ENCODE measurements at regions not wholly inside any gene's neighbourhood (a gene's known extent, or its start where the extent isn't known, plus 50 kb on each side); places are given as distances from the start of the nearest gene placed in this dataset.

DNA sequence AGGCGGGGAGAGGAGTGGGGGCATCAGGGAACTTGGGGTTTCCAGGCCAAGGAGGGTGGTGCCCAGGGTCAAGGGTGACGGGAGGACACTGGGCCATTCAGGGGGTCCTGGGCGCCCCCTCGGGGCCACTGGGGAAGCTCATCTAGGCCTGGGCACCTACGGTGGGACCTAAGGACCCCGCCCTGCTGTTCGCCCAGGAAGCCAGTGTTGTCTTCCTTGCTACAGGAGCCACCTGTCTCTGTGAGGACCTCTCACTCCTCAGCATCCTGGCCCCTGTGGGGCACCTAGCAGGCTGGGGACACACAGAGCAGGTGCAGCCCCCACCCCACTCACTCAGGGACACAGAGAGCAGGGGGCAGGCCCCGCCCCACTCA is 191.6 kb downstream of the IGLL1 start:
- TF ChIP-seq, protein P1, sequence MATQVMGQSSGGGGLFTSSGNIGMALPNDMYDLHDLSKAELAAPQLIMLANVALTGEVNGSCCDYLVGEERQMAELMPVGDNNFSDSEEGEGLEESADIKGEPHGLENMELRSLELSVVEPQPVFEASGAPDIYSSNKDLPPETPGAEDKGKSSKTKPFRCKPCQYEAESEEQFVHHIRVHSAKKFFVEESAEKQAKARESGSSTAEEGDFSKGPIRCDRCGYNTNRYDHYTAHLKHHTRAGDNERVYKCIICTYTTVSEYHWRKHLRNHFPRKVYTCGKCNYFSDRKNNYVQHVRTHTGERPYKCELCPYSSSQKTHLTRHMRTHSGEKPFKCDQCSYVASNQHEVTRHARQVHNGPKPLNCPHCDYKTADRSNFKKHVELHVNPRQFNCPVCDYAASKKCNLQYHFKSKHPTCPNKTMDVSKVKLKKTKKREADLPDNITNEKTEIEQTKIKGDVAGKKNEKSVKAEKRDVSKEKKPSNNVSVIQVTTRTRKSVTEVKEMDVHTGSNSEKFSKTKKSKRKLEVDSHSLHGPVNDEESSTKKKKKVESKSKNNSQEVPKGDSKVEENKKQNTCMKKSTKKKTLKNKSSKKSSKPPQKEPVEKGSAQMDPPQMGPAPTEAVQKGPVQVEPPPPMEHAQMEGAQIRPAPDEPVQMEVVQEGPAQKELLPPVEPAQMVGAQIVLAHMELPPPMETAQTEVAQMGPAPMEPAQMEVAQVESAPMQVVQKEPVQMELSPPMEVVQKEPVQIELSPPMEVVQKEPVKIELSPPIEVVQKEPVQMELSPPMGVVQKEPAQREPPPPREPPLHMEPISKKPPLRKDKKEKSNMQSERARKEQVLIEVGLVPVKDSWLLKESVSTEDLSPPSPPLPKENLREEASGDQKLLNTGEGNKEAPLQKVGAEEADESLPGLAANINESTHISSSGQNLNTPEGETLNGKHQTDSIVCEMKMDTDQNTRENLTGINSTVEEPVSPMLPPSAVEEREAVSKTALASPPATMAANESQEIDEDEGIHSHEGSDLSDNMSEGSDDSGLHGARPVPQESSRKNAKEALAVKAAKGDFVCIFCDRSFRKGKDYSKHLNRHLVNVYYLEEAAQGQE (IDR thresholded peaks at IDR 0.05; ENCODE audit: insufficient read depth in 1 of 2, low read depth in 2 of 2, low read length in 2 of 2): no peak
- TF ChIP-seq POLR2AphosphoS5 (IDR thresholded peaks at IDR 0.05; ENCODE audit: low read depth, low read length) (no peak), SIN3A (IDR thresholded peaks at IDR 0.05; ENCODE audit: borderline replicate concordance, insufficient read depth, low read length) (no peak), TAF1 (IDR thresholded peaks at IDR 0.05; ENCODE audit: borderline replicate concordance, insufficient read depth, low read length) (no peak)

Data from PFSK-1 (cell line).